GM12892 (cell line): ENCODE measurements at regions not wholly inside any gene's neighbourhood (a gene's known extent, or its start where the extent isn't known, plus 50 kb on each side); places are given as distances from the start of the nearest gene placed in this dataset.
A peak's percentile ranks its signal among the peaks of the same experiment; 100 is the strongest.

ENCODE experiments used
- DNase-seq: peaks from one replicate; pipeline ENCODE4 v3.0.0; 2011; ENCODE audit not compliant: insufficient read length
- FAIRE-seq: peaks from 2 replicates; lab custom pipeline; 2011; peaks lifted over from hg19 to GRCh38; lab: Jason Lieb, UNC
- POLR2A ChIP-seq: IDR thresholded peaks from 2 replicates; pipeline ENCODE4 v1.6.1; 2011; ENCODE audit warnings: low read depth, low read length, control low read depth
- POLR2AphosphoS5 ChIP-seq: IDR thresholded peaks from 2 replicates; pipeline ENCODE4 v1.6.1; 2011; ENCODE audit warnings: low read depth, low read length, control low read depth
- TAF1 ChIP-seq: IDR thresholded peaks from 2 replicates; pipeline ENCODE4 v1.6.1; 2011; ENCODE audit warnings: low read depth, mild to moderate bottlenecking, control low read depth, low read length, borderline replicate concordance

- DNase-seq, result no peak
- TF ChIP-seq POLR2AphosphoS5 (no peak), POLR2A (no peak), TAF1 (no peak)
- FAIRE-seq, result no peak
Measured at GRCh38 chr12:93103154-93103553, 174.1 kb upstream of the EEA1 start.

- no peak for DNase-seq
- no peak for FAIRE-seq
Measured at GRCh38 chr12:93104535-93104934, 175.4 kb upstream of the EEA1 start.

GRCh38 chr12:93106910-93107309, 177.8 kb upstream of the EEA1 start:
- no peak for DNase-seq
- no peak for TF ChIP-seq POLR2A
- TF ChIP-seq TAF1, result no peak
- FAIRE-seq, result peak; percentile 30

More at GRCh38 chr12:93104535-93104934, 175.4 kb upstream of the EEA1 start:
- TF ChIP-seq POLR2AphosphoS5 (no peak), TAF1 (no peak), POLR2A (no peak)

GRCh38 chr12:93107514-93108312, 178.6 kb upstream of the EEA1 start:
- FAIRE-seq (no peak), DNase-seq (no peak)
- TF ChIP-seq POLR2AphosphoS5, result no peak
- no peak for TF ChIP-seq POLR2A
- no peak for TF ChIP-seq TAF1

DNA sequence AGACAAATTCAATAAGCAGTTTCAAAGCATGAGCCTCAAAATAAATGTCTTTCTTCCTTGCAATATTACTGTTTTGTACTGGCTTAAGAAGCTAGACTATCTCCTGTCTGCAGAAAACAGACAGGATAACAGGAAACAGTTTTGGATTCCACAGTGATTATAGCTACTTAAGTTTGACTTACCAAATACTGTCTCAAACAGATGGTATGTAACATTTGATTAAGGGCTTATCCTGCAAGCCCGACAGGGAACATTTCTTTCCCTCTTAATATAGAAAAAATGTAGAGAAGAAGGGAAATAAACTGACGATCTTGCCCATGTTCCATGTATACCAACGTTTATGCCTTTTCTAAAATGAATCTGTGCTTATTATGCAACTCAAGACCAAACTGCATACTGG, 179.9 kb upstream of the EEA1 start:
- FAIRE-seq (no peak), DNase-seq (no peak)
- TF ChIP-seq POLR2A, result no peak
- TF ChIP-seq TAF1, result no peak
- no peak for TF ChIP-seq POLR2AphosphoS5

DNA sequence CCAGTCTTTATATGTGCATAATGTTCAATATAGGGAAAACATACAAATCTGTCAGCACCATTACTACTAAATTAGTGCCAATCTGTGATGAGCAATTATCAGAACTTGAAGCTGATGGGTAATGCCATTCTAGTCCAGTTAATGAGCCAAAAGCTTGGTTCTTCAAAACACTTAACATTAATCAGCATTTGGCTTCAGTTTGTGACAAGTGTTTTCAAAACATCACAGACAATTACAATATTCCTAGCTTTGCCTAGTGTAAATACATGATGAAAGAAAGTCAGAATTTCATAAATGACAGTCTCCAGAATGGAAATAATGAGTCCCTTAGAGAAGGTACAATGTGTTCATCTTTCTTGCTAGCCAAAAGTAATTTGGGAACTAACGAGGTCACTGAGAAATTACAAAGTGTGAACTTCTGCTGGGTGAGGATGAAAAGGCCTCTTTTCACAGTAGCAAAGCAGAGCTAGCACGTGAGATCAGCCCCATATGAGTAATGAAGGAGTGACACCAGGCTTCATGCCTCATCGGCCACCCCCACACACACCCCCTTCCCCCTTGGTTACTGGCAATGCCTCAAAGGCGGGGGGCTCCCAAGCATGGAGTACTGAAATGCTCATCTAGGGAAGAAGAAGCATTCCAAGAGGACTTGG, 180.6 kb upstream of the EEA1 start:
- FAIRE-seq, result no peak
- DNase-seq, result no peak
- TF ChIP-seq POLR2A, result no peak
- no peak for TF ChIP-seq TAF1
- no peak for TF ChIP-seq POLR2AphosphoS5

- TF ChIP-seq TAF1 (no peak), POLR2AphosphoS5 (no peak), POLR2A (no peak)
Measured at GRCh38 chr12:93111773-93112172, 182.7 kb upstream of the EEA1 start.

GRCh38 chr12:93113317-93114006, 184.4 kb upstream of the EEA1 start:
- FAIRE-seq (no peak), DNase-seq (no peak)
- TF ChIP-seq POLR2A (no peak), POLR2AphosphoS5 (no peak), TAF1 (no peak)

More at GRCh38 chr12:93111773-93112172, 182.7 kb upstream of the EEA1 start:
- no peak for DNase-seq
- FAIRE-seq, result no peak

DNA sequence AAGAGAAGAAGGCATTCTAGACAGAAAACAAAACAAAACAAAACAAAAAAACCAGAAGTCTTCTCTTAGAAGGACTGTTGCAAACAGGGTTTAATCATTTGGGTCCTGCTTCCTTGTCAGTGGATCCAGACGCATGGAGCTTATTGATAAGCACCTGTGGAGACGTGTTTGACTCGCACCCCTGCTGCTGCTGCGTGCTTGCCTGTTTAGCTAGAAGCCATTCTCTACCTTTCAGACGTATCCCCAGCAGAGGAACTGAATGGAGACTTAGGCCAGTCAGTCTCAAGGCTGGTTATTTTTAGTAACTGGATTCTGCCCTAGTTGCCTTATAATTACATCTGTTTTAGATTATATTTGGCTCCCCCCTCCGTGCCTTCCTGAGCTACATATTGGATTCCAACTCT, 186.1 kb upstream of the EEA1 start:
- DNase-seq (no peak), FAIRE-seq (no peak)
- no peak for TF ChIP-seq POLR2AphosphoS5
- no peak for TF ChIP-seq TAF1
- TF ChIP-seq POLR2A, result no peak

GRCh38 chr12:93115646-93116045, 186.6 kb upstream of the EEA1 start:
- no peak for DNase-seq
- FAIRE-seq, result no peak
- TF ChIP-seq POLR2AphosphoS5, result no peak
- no peak for TF ChIP-seq POLR2A
- no peak for TF ChIP-seq TAF1

DNA sequence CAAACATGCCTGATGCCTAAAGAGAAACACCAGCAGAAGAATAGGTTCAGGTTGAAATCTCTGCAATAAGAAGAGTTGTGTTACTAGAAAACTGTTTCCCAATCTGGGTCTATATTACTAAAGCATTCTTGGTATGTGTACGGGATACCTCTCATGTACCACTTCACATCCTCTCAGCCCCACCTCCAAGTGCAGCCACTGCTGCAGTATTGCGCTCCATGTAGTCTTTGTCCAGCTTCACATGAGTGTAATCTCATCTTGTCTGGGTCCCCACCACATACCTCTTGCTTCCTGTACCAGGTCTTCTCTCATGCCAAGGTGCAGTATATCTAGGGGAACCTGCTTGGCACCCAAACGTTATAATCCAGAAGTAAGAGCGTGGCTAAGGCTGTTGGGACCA, 187.5 kb upstream of the EEA1 start:
- DNase-seq (no peak), FAIRE-seq (no peak)
- no peak for TF ChIP-seq TAF1
- no peak for TF ChIP-seq POLR2A
- TF ChIP-seq POLR2AphosphoS5, result no peak
